ENCODE measurements at regions not wholly inside any gene's neighbourhood (a gene's known extent, or its start where the extent isn't known, plus 50 kb on each side); places are given as distances from the start of the nearest gene placed in this dataset.

DNA sequence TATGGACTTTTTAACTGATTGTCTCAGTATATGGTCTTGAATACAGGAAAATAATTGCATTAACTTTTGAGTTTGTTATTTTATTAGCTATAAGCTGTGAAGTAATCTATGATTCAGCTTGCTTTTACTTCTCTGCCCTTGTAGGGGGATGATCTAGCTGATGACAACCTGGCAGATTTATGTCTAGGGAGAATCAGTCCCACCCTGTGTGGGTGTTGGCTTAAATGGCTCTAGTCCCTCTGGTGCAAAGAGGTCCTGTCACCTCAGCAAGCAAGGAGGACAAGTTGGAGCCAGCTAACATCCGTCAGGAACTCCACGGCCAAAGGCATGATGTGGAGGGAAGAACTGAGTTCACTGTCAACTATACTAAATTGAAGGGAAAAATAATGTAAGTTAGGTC lies 495.3 kb downstream of the BMP2 start:
- no peak for DNase-seq

DNA sequence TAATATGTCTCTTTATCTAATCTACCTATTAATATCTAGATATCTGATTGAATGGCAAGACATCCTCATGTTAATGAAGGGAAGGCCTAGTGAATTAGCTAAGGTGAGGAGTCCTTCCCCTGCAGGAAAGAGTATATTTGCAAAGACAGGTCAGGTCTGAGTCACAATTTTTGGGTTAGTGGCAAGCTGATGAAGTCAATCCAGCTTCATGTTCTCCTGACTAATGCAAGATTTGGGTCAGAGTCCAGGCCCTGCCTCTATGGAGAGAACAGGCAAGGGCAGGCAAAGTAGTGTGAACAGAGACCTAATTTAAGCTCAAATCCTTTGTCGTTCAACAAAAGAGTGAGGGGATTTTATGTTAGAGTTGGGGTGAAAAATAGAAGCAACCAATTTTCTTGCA lies 496.7 kb downstream of the BMP2 start:
- DNase-seq, result no peak

DNA sequence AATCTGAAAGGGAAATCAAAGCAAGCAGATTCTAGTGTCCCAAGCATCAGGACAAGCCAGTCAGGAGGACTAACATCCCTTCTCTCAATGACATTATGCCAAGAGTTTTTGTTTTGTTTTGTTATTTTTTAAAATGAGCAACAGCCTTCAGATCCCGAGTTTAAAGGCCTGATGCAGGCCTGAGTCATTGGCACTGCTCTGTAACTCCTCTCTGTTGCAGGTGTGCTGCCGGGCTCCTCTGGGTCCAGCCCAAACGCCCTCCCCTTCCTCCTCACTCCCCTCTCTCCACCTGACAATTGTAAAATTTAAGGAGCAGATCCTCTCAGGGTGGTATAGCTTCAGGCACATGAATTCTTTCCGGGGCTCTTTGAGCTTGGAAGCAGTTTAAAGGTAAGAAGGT lies 502.0 kb downstream of the BMP2 start:
- DNase-seq, result no peak

DNA sequence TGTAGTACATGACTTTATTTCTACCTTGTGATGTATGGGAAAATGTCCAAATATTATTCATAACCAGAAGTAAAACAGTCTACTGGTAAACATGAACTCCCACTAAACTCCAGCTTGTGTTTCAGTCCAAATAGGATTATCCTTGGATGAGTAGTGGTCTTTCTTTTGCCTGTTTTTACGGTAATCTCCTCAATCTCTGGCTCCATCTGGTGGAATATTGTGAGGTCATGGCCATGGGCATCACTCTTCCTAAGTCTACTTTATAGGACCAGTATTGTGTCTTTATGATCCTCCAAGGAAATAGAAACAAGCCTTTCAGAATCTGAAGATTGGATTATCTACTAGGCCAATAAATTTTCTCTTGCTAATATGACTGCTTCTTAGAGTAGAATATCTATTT lies 505.0 kb downstream of the BMP2 start:
- no peak for DNase-seq

DNA sequence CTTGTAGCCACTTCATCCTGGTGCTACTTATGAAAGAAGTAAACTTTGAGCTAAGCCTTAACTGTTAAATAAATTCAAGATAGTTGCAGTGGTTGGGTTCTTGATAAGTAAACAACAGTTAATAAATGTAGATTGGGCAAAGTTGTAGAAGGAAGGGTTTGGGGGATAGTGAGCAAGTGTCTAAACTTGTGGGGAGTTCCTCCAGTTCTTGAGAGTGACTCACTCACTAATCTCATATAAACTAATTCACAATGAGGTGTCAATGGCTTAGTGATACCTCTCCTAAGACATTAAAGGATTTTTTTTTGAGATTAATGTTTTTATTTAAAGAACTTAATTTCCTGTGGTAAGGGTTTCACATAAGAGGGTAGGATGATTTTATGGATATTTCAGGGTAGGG lies 507.4 kb downstream of the BMP2 start:
- no peak for DNase-seq

DNA sequence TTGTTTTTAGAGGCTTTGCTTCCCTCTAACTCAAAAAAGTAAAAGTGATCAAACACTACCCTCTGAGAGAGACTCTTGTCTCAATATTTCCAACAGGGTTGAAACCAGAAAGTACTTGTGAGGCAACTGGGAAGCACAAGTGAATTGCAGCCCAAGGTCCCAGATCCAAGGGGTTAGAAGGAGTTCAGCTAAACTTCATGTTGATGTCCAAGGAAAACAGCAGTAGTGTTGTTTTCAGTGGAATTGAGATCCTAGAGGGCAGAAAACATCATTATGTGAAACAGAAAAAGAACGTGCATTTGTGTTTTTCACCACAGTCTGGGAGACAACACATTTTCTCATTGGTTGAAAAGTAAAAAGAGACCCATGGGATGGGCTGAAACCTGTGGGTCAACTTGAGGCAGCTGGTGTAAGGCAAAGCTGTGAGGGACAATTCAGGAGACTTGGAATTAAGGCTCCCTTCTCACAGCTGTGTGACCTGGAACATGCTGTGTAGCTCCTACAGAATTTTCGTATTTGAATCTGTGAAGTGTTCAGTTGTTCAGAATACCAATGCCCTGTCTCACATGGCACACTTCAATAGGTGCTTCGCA lies 508.3 kb downstream of the BMP2 start:
- no peak for DNase-seq

DNA sequence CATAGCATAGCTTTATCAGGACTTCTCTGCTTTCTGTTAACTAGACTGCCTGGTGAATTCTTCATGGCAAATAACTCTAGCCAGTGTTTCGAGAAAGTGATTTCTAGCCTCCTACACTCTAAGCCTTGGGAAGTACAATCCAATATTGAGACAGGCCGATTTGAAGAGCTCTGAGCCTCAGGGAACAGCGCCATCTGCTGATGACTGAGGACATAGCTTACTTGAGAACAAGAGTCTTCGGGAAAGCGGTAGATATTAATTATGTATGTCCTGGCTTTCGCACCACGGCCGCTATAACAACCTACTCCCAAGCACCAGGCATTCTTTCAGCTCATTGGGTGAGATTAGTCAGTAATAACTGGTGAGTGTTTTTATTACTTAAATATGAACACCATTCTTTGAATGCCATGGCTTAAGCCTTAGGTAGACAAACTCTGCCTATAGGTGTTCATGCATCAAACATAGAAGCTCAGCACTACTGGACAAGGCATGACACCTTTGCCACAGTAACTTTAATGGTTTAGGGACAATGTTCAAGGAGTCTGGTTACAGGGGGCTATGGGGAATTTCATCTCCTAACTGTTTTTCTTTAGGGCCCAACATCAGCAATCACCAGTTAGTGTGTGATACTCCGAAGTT lies 518.6 kb downstream of the BMP2 start:
- DNase-seq, result peak; percentile 70

DNA sequence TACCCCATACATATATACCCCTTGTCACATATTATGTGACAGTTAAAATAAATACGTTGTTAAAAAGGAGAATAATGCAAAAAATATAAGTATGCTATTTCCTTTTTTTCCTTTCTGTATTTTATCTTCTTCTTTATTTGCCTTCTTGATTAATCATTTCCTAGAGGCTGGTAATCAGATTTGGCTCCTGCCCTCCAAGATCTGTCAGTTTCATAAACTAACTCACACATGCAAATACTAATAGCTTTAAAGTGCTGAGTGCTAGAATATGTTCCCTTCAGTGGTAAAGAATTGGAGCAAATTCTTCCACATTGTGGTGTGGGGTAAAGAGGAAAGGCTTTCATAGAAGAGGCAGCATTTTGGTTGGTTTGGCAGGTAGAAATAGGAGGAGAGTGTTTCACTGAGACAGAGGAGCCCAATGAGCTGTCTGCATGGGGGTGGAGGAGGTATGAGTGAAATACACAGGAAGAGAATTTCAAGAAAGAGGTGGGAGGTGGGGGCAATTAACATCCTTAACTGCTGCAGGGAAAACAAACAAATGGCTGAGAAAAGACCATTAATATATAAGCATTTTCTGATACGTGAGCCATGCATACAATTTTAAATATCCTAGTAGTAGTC lies 523.9 kb downstream of the BMP2 start:
- no peak for DNase-seq

DNA sequence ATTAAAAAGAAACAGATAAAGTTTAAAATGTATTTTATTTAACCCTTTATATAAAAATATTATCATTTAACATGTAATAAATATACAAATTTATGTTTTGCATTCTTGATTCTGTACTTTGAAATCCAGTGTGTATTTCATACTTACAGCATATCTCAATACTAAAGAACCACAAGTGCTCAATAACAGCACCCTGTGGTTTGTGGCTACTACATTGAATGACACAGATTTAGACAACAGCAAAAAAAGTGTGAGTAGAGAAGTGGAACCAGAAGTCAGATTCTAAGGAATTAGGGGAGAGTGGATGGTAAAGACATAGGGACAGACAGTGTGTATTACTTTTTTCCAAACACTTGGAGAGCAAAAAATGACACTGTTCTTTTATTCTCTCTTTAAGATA lies 524.5 kb downstream of the BMP2 start:
- DNase-seq, result no peak

DNA sequence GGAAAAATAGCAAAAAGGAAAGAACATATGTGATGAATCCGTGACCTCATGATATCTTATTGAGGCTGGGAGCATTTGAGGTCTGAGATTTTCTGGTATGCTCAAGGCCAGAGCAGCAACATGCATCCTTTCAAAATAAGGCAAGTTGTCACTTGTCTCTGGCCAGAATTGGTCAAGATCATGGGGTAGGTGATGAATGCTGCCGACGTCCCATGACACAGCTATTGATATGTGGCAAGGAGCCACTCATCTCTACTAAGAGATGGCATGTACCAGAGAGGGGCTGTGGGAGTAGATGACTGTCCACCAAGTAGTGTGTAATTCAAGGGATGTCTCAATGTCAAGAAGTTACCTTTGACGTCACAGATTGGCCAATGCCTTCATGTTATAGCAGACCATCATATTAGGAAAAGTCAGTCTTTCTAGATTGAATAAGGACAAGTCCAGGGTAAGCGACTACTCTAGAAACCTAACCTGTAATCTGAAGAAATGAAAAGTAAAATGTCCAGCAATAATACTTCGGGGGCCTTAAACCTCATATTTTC lies 527.4 kb downstream of the BMP2 start:
- no peak for DNase-seq

DNA sequence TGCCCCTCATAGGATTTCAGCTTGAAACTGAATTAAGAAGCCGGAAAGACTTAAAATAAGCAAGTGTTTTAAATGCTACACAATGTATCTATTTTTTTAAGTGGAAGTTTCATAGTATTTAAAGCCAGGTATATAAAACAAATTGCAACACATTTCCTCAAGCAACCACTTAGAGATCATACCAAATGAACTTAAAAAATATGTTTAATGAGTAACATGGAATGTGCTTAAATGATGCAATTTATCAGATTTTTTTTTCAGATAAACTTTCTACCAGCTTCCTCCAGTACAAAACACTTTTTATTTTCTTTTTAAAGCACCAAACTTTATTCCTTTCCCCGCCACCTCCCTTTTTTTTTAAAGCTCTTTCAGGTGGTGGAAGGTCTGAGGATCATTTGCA lies 534.3 kb downstream of the BMP2 start:
- DNase-seq, result no peak

DNA sequence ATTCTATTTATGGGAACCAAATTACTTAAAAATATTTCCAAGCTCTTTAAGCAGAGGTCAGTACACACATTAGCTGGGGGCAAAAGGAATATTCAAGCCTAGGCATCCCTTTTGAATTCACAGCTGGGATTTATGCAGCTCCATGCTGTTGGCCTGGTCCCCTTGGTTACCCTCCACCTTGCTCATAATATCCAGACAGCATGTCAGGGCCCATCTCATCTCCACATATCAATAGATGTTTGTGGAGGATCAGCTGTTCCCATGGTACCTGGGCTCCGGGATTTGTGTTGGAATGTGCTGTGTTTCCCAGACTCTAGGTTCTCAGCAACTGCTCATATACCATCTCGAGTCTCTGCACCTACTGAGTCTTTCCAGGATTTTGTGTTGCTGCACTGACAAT lies 534.8 kb downstream of the BMP2 start:
- DNase-seq, result no peak

DNA sequence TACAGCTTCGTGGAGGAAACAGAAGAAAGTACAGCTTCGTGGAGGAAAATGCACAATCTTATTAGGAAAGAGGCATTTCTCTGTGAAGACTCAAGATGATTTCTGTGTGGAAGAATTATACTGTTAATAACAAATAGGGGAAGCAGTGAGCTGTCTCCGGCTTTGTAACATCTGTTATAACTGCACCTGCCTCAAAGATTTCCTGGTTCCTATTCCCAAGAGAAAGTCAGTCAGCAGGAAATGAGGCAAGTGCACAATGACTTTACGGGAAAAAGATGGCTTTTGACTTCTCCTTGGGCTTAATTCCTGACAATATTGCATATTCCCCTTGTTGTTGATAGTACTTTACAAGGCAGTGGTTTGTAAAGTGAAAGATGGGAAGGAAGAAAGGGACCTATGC lies 538.5 kb downstream of the BMP2 start:
- DNase-seq, result no peak

DNA sequence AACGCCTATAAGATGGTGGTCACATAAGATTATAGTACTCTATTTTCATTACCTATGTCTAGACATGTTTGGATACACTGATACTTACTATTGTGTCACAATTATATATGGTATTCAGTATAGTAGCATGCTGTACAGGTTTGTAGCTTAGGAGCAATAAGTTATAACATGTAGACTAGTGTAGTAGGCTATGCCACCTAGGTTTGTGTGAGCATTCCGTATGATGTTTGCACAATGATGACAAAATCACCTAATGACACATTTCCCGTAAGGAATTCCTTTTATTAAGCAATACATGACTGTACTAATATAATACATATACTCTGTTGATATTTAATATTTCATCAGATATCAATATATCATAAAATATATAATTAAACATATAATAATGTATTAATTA lies 540.7 kb downstream of the BMP2 start:
- no peak for DNase-seq

DNA sequence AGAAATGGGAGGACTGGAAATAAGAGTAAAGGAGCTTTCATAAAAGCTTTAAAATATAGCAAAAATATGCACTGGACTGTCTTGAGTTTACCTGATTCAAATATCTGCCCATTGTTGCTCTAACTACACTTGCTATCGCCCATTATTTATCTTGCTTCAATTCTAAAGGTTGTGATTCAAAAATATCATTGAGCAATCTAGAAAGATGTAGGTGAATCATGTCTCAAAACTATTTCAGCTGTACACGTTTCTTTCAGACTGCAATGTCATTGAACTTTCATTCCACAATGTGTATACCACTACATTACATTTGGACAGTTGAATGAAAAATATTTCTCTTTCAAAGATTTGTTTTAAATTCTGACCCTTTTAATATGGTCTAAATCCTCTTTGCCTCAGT lies 545.6 kb downstream of the BMP2 start:
- no peak for DNase-seq

DNA sequence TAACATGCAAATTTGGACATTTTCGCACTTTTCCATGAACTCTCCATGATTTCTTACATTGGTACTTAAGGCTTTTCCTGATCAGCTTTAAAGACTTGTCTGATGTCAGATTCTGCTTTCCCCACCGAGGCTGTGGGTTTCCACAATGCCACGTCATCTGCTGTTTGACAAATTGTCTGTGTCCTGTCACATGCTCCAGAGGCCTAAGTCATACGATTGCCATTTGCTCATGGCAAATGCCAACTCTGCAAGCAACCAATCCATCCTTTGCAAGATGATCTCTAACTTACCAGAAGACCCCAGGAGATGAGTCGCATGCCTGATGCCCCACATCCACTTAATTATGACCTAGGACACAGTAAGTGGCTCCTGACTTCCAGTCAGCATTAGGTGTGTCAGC lies 556.5 kb downstream of the BMP2 start:
- no peak for DNase-seq

DNA sequence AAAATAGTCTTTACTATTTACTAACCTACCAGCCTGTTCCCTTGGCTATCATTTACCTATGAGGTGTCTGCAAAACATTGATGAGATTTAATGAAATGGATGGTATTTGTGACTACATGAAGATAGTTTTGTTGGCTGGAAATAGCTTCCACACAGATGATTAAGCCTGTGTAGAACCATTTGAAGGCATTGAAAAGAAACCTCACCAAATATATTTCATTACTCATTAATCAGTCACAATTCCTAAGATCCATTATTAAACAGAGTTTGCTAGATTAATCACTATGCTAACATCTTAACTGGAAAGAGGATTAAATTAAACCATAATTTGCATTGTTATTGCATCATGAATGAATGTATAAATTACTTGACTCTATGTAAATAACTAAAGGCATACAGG lies 560.3 kb downstream of the BMP2 start:
- DNase-seq, result no peak

DNA sequence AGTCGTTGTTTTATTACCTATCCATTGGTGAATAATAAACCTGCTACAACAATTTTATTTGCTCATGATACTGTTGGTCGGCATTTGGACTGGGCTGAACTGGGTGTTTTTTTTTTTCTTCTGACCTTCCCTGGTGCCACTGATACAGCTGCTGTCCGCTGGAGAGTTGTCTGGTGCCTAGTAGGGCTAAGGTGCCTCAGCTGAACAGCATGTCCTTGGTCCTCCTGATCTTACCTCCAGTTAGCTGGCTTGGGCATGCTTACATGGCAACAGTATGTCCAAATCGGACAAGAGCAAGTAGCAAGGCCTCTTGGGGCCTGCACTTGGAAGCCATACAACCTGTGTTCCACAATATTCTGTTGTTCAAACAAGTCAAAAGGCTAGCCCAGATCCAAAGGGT lies 563.4 kb downstream of the BMP2 start:
- DNase-seq, result no peak

DNA sequence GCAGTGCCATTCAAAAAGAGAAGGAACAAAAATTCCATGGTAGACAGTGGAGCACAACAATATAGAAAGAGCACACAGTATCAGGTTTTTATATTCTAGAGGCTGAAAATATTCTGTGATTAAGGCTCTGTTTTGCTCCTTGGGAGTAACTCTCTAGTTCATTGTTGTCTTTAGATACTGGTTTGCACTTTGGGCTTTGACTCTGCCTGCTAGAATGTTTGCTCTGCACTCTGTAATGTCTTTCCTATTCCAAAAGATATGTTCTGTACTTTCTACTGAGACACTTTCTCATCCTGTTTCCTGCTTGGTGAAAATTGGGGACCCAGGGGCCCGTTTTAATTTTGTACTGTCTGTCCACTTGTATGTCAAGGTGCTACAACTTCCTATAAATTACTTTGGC lies 564.7 kb downstream of the BMP2 start:
- no peak for DNase-seq

DNA sequence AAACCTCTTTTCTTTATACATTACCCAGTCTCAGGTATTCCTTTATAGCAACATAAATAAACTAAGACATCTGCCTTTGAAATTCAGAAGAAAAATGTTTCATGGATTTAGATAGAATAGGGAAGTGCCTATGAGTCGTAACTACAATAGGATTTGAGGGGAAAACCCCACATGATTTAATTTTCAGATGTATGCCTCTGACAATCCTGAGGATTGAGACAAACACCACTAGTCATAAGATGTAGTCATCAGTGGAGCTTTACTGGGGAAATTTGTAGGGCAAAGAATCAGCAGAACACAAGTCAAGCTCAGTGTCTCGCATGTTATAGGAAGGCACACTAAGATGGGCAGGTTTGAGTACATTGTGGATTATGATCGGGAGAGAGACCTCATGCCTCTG lies 566.4 kb downstream of the BMP2 start:
- DNase-seq, result no peak

DNA sequence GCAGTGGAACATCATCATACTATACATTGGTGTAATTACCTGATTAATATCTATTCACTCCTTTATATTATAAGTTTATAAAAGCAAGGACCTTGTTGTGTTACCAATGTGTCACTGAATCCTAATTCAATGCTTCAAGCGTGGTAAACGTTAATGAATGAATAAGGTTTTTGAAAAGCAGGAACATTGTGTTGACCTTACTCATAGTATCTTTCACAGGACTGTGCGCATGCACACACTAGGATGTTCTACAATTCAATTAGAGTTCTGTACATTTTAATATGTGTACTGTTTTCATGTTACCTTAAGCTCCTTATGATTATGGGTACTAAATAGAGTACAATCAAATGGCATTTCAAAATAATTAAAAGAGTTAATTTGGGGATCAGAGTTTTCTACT lies 578.5 kb downstream of the BMP2 start:
- DNase-seq, result no peak

DNA sequence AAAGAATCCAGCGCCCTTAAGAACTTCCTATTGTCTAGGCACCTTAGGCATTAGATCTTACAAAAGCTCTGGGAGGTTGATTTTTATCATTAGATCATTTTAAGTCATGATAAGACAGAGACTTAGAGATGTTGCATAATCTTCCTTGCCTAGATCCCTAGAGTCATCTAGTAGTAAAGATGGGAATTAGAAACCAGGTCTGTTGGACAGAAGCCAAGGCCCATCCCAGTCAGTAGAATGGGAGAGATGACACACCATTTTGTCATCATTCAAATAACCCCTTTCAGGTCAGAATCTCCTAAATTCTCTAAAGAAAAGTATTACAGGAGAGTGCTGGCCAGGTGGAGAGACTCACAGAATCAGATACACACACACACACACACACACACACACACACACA lies 579.1 kb downstream of the BMP2 start:
- DNase-seq, result no peak

DNA sequence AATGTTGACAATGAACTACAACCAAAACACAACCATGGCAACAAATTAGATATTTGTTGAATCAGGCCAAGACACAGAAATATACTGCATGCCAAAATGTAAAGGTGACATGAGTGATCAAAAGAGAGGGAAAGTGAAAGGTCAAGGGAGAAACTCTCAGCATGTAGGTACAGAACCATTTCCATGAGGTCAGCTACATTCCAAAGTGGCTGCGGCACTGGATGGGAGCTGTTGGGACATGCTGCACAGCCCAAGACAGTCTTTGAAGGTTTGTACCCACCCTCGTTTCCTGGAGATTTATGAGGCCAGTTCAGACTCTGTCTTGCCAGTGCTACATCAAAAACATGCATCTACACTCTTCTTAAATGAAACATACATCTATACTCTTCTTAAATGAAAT lies 579.9 kb downstream of the BMP2 start:
- DNase-seq, result no peak

DNA sequence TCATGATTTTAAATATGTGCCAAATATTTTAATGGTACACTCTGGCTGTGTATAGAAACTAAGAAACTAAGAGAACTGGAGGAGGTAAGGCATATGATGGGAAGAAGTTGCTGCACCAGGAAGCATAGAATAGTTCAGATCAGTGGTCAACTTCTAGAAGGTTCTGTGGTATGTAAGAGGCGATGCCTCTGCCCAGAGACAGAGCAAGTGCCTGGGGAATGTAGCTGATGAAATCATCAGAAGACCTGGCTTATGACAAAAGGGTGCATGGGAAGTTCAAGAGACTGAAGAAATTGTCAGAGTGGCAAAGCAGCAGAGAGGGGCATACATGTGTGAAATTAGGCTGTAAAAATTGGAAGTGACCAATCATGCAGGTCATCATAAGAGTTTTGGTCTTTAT lies 580.8 kb downstream of the BMP2 start:
- DNase-seq, result no peak
